IMR-90 (cell line): ENCODE measurements at regions not wholly inside any gene's neighbourhood (a gene's known extent, or its start where the extent isn't known, plus 50 kb on each side); places are given as distances from the start of the nearest gene placed in this dataset.

Experiments
- ATAC-seq: fragments of 200-7000 bp; cut with Tn5 transposase; 2 replicates; pipeline ENCODE4 v1.9.1; 2020; ENCODE audit warnings: low read depth, mild to moderate bottlenecking, moderate library complexity
- BruUV-seq: library from RNA; stranded (reverse); fragments of 400-500 nt; replicated peaks from 2 replicates; lab custom pipeline; 2021; lab: Mats Ljungman, UMichigan
- CTCF ChIA-PET: fragments of 300-600 bp; formaldehyde crosslinking; extraction: SDS; loops from one replicate; lab custom pipeline; 2021; ENCODE audit warnings: antibody characterized with exemption; lab: Yijun Ruan, JAX
- POLR2A ChIA-PET: fragments of 300-600 bp; sonication (Branson Sonifier 250); formaldehyde crosslinking; loops from one replicate; lab custom pipeline; 2022; ENCODE audit warnings: antibody characterized with exemption; ENCODE audit not compliant: unreplicated experiment; lab: Charles Lee
- DNase-seq: peaks from one replicate; pipeline ENCODE4 v3.0.0; 2013
- H2AFZ ChIP-seq: replicated peaks from 2 replicates; pipeline ENCODE3; 2013; ENCODE audit warnings: low read length, mild to moderate bottlenecking; ENCODE audit not compliant: poor library complexity
- H2AK5ac ChIP-seq: 2 replicates; pipeline ENCODE4 v1.6.1; 2013; ENCODE audit warnings: low read depth, low read length, inconsistent platforms
- H2AK9ac ChIP-seq: replicated peaks from 2 replicates; pipeline ENCODE3; 2013; ENCODE audit warnings: mild to moderate bottlenecking, low read depth, low read length, moderate library complexity; ENCODE audit not compliant: poor library complexity
- H2BK120ac ChIP-seq: 2 replicates; pipeline ENCODE4 v1.6.1; 2013; ENCODE audit warnings: low read depth, low read length, inconsistent platforms
- H2BK15ac ChIP-seq: 3 replicates; pipeline ENCODE4 v1.6.1; 2013; ENCODE audit warnings: low read depth, low read length, inconsistent platforms
- H2BK20ac ChIP-seq: 2 replicates; pipeline ENCODE4 v1.6.1; 2013; ENCODE audit warnings: low read depth, mild to moderate bottlenecking, inconsistent platforms, low read length, moderate library complexity
- H2BK5ac ChIP-seq: 2 replicates; pipeline ENCODE4 v1.6.1; 2013; ENCODE audit warnings: mild to moderate bottlenecking, low read depth, low read length, inconsistent platforms; ENCODE audit not compliant: poor library complexity, severe bottlenecking
- H3K14ac ChIP-seq: replicated peaks from 2 replicates; pipeline ENCODE4 v1.6.1; 2013; ENCODE audit warnings: low read depth, low read length, inconsistent platforms
- H3K18ac ChIP-seq: 2 replicates; pipeline ENCODE4 v1.6.1; 2013; ENCODE audit warnings: low read depth, low read length, control low read depth
- H3K23ac ChIP-seq: 2 replicates; pipeline ENCODE4 v1.6.1; 2013; ENCODE audit warnings: low read depth, low read length, inconsistent platforms
- H3K27ac ChIP-seq: 2 replicates; pipeline ENCODE4 v1.5.1; 2013; ENCODE audit warnings: mild to moderate bottlenecking, control low read depth, low read length; ENCODE audit not compliant: insufficient read depth
- H3K27me3 ChIP-seq: 2 replicates; pipeline ENCODE4 v1.6.1; 2013; ENCODE audit warnings: low read length; ENCODE audit not compliant: control insufficient read depth, insufficient read depth
- H3K36me3 ChIP-seq: 2 replicates; pipeline ENCODE4 v1.6.1; 2013; ENCODE audit warnings: low read length, mixed read lengths; ENCODE audit not compliant: control insufficient read depth, insufficient read depth
- H3K4ac ChIP-seq: 2 replicates; pipeline ENCODE4 v1.6.1; 2013; ENCODE audit warnings: low read depth, low read length, inconsistent platforms
- H3K4me1 ChIP-seq: 2 replicates; pipeline ENCODE4 v1.6.1; 2013; ENCODE audit warnings: low read length, mixed read lengths; ENCODE audit not compliant: control insufficient read depth, insufficient read depth
- H3K4me2 ChIP-seq: 2 replicates; pipeline ENCODE4 v1.6.1; 2013; ENCODE audit warnings: low read depth, mild to moderate bottlenecking, control low read depth, low read length, moderate library complexity
- H3K4me3 ChIP-seq: 2 replicates; pipeline ENCODE4 v1.5.1; 2013; ENCODE audit warnings: low read depth, mild to moderate bottlenecking, control low read depth, low read length, moderate library complexity; ENCODE audit not compliant: insufficient read depth
- H3K56ac ChIP-seq: 2 replicates; pipeline ENCODE4 v1.6.1; 2013; ENCODE audit warnings: low read length, inconsistent platforms; ENCODE audit not compliant: insufficient read depth; ENCODE audit errors: extremely low read depth
- H3K79me1 ChIP-seq, 2 experiments: 2 replicates each; pipeline ENCODE4 v1.6.1; 2013; ENCODE audit warnings: low read length in 2 of 2, inconsistent platforms in 1 of 2, low read depth in 1 of 2
- H3K9ac ChIP-seq: 2 replicates; pipeline ENCODE4 v1.6.1; 2013; ENCODE audit warnings: low read depth, low read length, control low read depth
- H3K9me1 ChIP-seq: 2 replicates; pipeline ENCODE4 v1.6.1; 2013; ENCODE audit warnings: low read length, inconsistent platforms; ENCODE audit not compliant: insufficient read depth
- H3K9me3 ChIP-seq: 2 replicates; pipeline ENCODE4 v1.6.1; 2013; ENCODE audit warnings: low read length; ENCODE audit not compliant: control insufficient read depth, insufficient read depth
- H4K20me1 ChIP-seq: 2 replicates; pipeline ENCODE4 v1.6.1; 2013; ENCODE audit warnings: low read length, inconsistent platforms; ENCODE audit not compliant: insufficient read depth
- H4K5ac ChIP-seq: 2 replicates; pipeline ENCODE4 v1.6.1; 2013; ENCODE audit warnings: mild to moderate bottlenecking, low read depth, low read length, control low read depth
- H4K8ac ChIP-seq, 2 experiments: 2 replicates each; pipeline ENCODE4 v1.6.1; 2013; ENCODE audit warnings: low read depth in 2 of 2, low read length in 2 of 2, control low read depth in 1 of 2, inconsistent platforms in 1 of 2
- H4K91ac ChIP-seq: 2 replicates; pipeline ENCODE4 v1.6.1; 2013; ENCODE audit warnings: low read depth, low read length, inconsistent platforms; ENCODE audit not compliant: insufficient read depth
- MXI1 ChIP-seq: IDR thresholded peaks from 2 replicates; pipeline ENCODE4 v1.6.1; 2012; ENCODE audit warnings: low read depth, mild to moderate bottlenecking, low read length, moderate library complexity, borderline replicate concordance
- RFX5 ChIP-seq: IDR thresholded peaks from 2 replicates; pipeline ENCODE4 v1.8.0; 2012; ENCODE audit warnings: low read depth, mild to moderate bottlenecking, low read length, moderate library complexity
- WGBS, 2 experiments: methylation state at CpG; one replicate each; pipeline versions ENCODE4 v1.1.5 to v1.1.7; 2013; ENCODE audit warnings: missing lambda C conversion rate in 2 of 2; ENCODE audit not compliant: insufficient read length in 1 of 2; ENCODE audit errors: extremely low coverage in 2 of 2; 5-methylcytosine and 5-hydroxymethylcytosine counted together
- dilution Hi-C: fragments of 300-500 bp; cut with HindIII; formaldehyde crosslinking; loops from one replicate; pipeline ENCODE4 v1.14.3; 2018; ENCODE audit warnings: low sequenced_read_pairs; ENCODE audit not compliant: unreplicated experiment
- in situ Hi-C: fragments of 300-500 bp; cut with MboI; formaldehyde crosslinking; loops from 3 replicates; pipeline ENCODE4 v1.14.3; 2019; ENCODE audit warnings: low sequenced_read_pairs, inconsistent platforms, mixed read lengths
- intact Hi-C: fragments of 100-400 bp; cut with micrococcal nuclease; formaldehyde crosslinking; loops from 2 replicates; pipeline ENCODE4 v1.10.0; 2022
- TF ChIP-seq, protein P1 (sequence below): fragments of 150-350 bp; IDR thresholded peaks from 2 replicates; pipeline ENCODE4 v1.6.1; 2017; ENCODE audit warnings: mild to moderate bottlenecking, antibody characterized with exemption, low read length, low read depth

GRCh38 chr1:229844675-229845074 lies 218.6 kb downstream of the URB2 start:
- H3K14ac ChIP-seq: no peak overlapping the region
- H3K4me1 ChIP-seq: no peaks in the 10 kb centered on the region
- H3K9me3 ChIP-seq: no peaks in the 10 kb centered on the region
- H3K9ac ChIP-seq: no peak overlapping the region
- no peak for TF ChIP-seq RFX5
- TF ChIP-seq, protein P1, sequence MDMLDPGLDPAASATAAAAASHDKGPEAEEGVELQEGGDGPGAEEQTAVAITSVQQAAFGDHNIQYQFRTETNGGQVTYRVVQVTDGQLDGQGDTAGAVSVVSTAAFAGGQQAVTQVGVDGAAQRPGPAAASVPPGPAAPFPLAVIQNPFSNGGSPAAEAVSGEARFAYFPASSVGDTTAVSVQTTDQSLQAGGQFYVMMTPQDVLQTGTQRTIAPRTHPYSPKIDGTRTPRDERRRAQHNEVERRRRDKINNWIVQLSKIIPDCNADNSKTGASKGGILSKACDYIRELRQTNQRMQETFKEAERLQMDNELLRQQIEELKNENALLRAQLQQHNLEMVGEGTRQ: no peak
- no peak for TF ChIP-seq MXI1
- H2BK20ac ChIP-seq: no peak overlapping the region
- H2AK9ac ChIP-seq: no peak overlapping the region
- H4K5ac ChIP-seq: no peak overlapping the region
- no peak overlapping the region for H3K4me3 ChIP-seq
- H3K27ac ChIP-seq: no peak overlapping the region
- no peak overlapping the region for H4K91ac ChIP-seq
- H2BK120ac ChIP-seq: no peak overlapping the region
- no peaks in the 10 kb centered on the region for H3K9me1 ChIP-seq
- no peaks in the 10 kb centered on the region; the same call in 1 of the 2 replicates for H3K27me3 ChIP-seq
- no peaks in the 10 kb centered on the region for H3K36me3 ChIP-seq
- in situ Hi-C loops (no loop called here), dilution Hi-C loops (no loop called here), intact Hi-C loops (no loop called here)
- BruUV-seq: no TSS peak
- no peak overlapping the region for H4K8ac ChIP-seq
- H3K79me1 ChIP-seq: no peaks in the 10 kb centered on the region
- no peak overlapping the region for H2AK5ac ChIP-seq
- 30% methylated on average over 2 of the region's 6 CpGs; no CpG with 5 or more reads in 1 of the 2 experiments for WGBS, 2 experiments
- no peak overlapping the region for H2BK5ac ChIP-seq
- H2AFZ ChIP-seq: no peak overlapping the region
- DNase-seq (no peak), ATAC-seq (no peak)
- no peak overlapping the region for H2BK15ac ChIP-seq
- no peak overlapping the region for H3K56ac ChIP-seq
- no peak overlapping the region for H3K4me2 ChIP-seq
- CTCF ChIA-PET: no interaction called here
- H3K18ac ChIP-seq: no peak overlapping the region
- H3K23ac ChIP-seq: no peak overlapping the region
- POLR2A ChIA-PET: no interaction called here
- no peaks in the 10 kb centered on the region for H4K20me1 ChIP-seq
- H3K4ac ChIP-seq: no peak overlapping the region
